Caki2 (cell line): ENCODE measurements at regions not wholly inside any gene's neighbourhood (a gene's known extent, or its start where the extent isn't known, plus 50 kb on each side); places are given as distances from the start of the nearest gene placed in this dataset.

Source experiments
- DNase-seq: peaks from one replicate; pipeline ENCODE4 v3.0.0-alpha.2; 2015; ENCODE audit warnings: low read depth
- in situ Hi-C: cut with HindIII; loops from 2 replicates; pipeline ENCODE4 v1.10.0; 2016; ENCODE audit warnings: low sequenced_read_pairs, low pct_unique_long_range_greater_than_20kb, mixed read lengths

GRCh38 chr2:240207661-240208060 is 67.2 kb upstream of the OTOS start:
- in situ Hi-C loops, result no loop called here
- DNase-seq, result no peak

- in situ Hi-C loops, result no loop called here
Observed at GRCh38 chr2:240208096-240208495, 67.6 kb upstream of the OTOS start.

GRCh38 chr2:240208631-240209211 is 68.3 kb upstream of the OTOS start:
- DNase-seq, result no peak

More at GRCh38 chr2:240208096-240208495, 67.6 kb upstream of the OTOS start:
- DNase-seq, result no peak

GRCh38 chr2:240209493-240209892 is 69.0 kb upstream of the OTOS start:
- in situ Hi-C loops, result no loop called here
- no peak for DNase-seq

More at GRCh38 chr2:240208631-240209211, 68.3 kb upstream of the OTOS start:
- in situ Hi-C loops, result no loop called here

GRCh38 chr2:240210198-240210965 is 69.9 kb upstream of the OTOS start:
- no peak for DNase-seq
- in situ Hi-C loops, result no loop called here

GRCh38 chr2:240211096-240211495 is 70.6 kb upstream of the OTOS start:
- DNase-seq, result no peak
- in situ Hi-C loops, result no loop called here

GRCh38 chr2:240211598-240212424 is 71.4 kb upstream of the OTOS start:
- in situ Hi-C loops, result no loop called here
- no peak for DNase-seq

GRCh38 chr2:240212425-240213225 is 72.2 kb upstream of the OTOS start:
- no peak for DNase-seq
- in situ Hi-C loops, result no loop called here

- in situ Hi-C loops, result no loop called here
- DNase-seq, result no peak
Observed at GRCh38 chr2:240213226-240213475, 72.7 kb upstream of the OTOS start.

GRCh38 chr2:240213476-240214421 is 73.3 kb upstream of the OTOS start:
- in situ Hi-C loops, result no loop called here
- DNase-seq, result no peak

- in situ Hi-C loops, result no loop called here
- DNase-seq, result no peak
Observed at GRCh38 chr2:240214790-240215675, 74.6 kb upstream of the OTOS start.

GRCh38 chr2:240215676-240216051 is 75.2 kb upstream of the OTOS start:
- DNase-seq, result no peak

GRCh38 chr2:240216167-240216566 is 75.7 kb upstream of the OTOS start:
- in situ Hi-C loops, result no loop called here
- DNase-seq, result no peak

More at GRCh38 chr2:240215676-240216051, 75.2 kb upstream of the OTOS start:
- in situ Hi-C loops, result no loop called here

- DNase-seq, result no peak
- in situ Hi-C loops, result no loop called here
Observed at GRCh38 chr2:240217431-240218301, 77.2 kb upstream of the OTOS start.

- in situ Hi-C loops, result no loop called here
- no peak for DNase-seq
Observed at GRCh38 chr2:240219208-240219890, 78.9 kb upstream of the OTOS start.
